Upper lobe of left lung (tissue), 6 donors: ENCODE measurements at regions not wholly inside any gene's neighbourhood (a gene's known extent, or its start where the extent isn't known, plus 50 kb on each side); places are given as distances from the start of the nearest gene placed in this dataset.

ENCODE experiments used
- ATAC-seq, 2 donors: fragments of 200-7000 bp; cut with Tn5 transposase; one replicate each; pipeline ENCODE4 v1.9.1; 2022; ENCODE audit warnings: mild to moderate bottlenecking in 2 of 2, moderate library complexity in 2 of 2; ENCODE audit not compliant: low FRiP score in 2 of 2
- DNase-seq, 2 donors: peaks; one replicate each; pipeline ENCODE4 v3.0.0-alpha.2; 2019 to 2020
- H3K27ac ChIP-seq, 4 donors: fragments of 200-600 bp; sonication (generic); one replicate each; pipeline ENCODE4 v1.5.1; 2016 to 2019
- H3K27me3 ChIP-seq, 4 donors: fragments of 200-600 bp; sonication (generic); one replicate each; pipeline ENCODE4 v1.5.1; 2017 to 2019
- H3K36me3 ChIP-seq, 4 donors: fragments of 200-600 bp; sonication (generic); one replicate each; pipeline ENCODE4 v1.5.1; 2016 to 2019
- H3K4me1 ChIP-seq, 4 donors: fragments of 200-600 bp; sonication (generic); one replicate each; pipeline ENCODE4 v1.5.1; 2018 to 2019
- H3K4me3 ChIP-seq, 4 donors: fragments of 200-600 bp; sonication (generic); one replicate each; pipeline ENCODE4 v1.5.1; 2017 to 2019; ENCODE audit warnings: mild to moderate bottlenecking in 2 of 4, moderate library complexity in 1 of 4
- H3K9me3 ChIP-seq, 4 donors: fragments of 200-600 bp; sonication (generic); one replicate each; pipeline ENCODE4 v1.5.1; 2018 to 2019
- CTCF ChIP-seq, 6 experiments: fragments of 450-650 bp in 4 of 6; fragments of 200-600 bp in 2 of 6; sonication (generic) in 2 of 6; IDR thresholded peaks; one replicate each; pipeline ENCODE4 v1.5.1; 2016 to 2019; ENCODE audit warnings: antibody characterized with exemption in 6 of 6
- EP300 ChIP-seq, 4 donors: sonication (generic); formaldehyde crosslinking; IDR thresholded peaks; one replicate each; pipeline ENCODE4 v1.5.1; 2017; ENCODE audit warnings: antibody characterized with exemption in 4 of 4, control low read depth in 2 of 4
- POLR2A ChIP-seq, 4 donors: fragments of 450-650 bp; IDR thresholded peaks; one replicate each; pipeline ENCODE4 v1.5.1; 2016 to 2017; ENCODE audit warnings: antibody characterized with exemption in 4 of 4, mild to moderate bottlenecking in 2 of 4
- POLR2AphosphoS5 ChIP-seq, 2 donors: sonication (generic); formaldehyde crosslinking; IDR thresholded peaks; one replicate each; pipeline ENCODE4 v1.5.1; 2017; ENCODE audit warnings: antibody characterized with exemption in 2 of 2
- WGBS, 2 donors: methylation state at CpG; one replicate each; pipeline ENCODE4 v1.1.5; 2017 to 2018; 5-methylcytosine and 5-hydroxymethylcytosine counted together
- donor health status: DM: no; HTN: no; CAD: no; lungs with moderate emphysema.
- donor health status: DM: no; HTN: yes; CAD: no; lungs with severe emphysema.

- H3K4me3 ChIP-seq = no peak overlapping the region
- no peak for TF ChIP-seq EP300 (IDR thresholded peaks at IDR 0.05)
- DNase-seq (no peak), ATAC-seq (no peak)
- no peaks in the 10 kb centered on the region for H3K36me3 ChIP-seq
- H3K4me1 ChIP-seq = no peaks in the 10 kb centered on the region
- H3K9me3 ChIP-seq = no peaks in the 10 kb centered on the region
- H3K27me3 ChIP-seq = no peaks in the 10 kb centered on the region
- no peak overlapping the region for H3K27ac ChIP-seq
Observed at GRCh38 chr6:138017166-138017757, 90.0 kb downstream of the PERP start.

GRCh38 chr6:138018297-138018696, 88.9 kb downstream of the PERP start:
- DNase-seq (no peak), ATAC-seq (no peak)
- H3K4me3 ChIP-seq = no peak overlapping the region
- no peak for TF ChIP-seq POLR2A (IDR thresholded peaks at IDR 0.05)
- TF ChIP-seq POLR2AphosphoS5 (IDR thresholded peaks at IDR 0.05) = no peak
- no peak for TF ChIP-seq CTCF (IDR thresholded peaks at IDR 0.05)
- TF ChIP-seq EP300 (IDR thresholded peaks at IDR 0.05) = no peak
- no peaks in the 10 kb centered on the region for H3K27me3 ChIP-seq
- H3K4me1 ChIP-seq = no peaks in the 10 kb centered on the region
- H3K9me3 ChIP-seq = no peaks in the 10 kb centered on the region
- no peaks in the 10 kb centered on the region for H3K36me3 ChIP-seq
- H3K27ac ChIP-seq = no peak overlapping the region

GRCh38 chr6:138025528-138025978, 81.7 kb downstream of the PERP start:
- Histone ChIP-seq H3K27me3 (no peaks in the 10 kb centered on the region), H3K36me3 (no peaks in the 10 kb centered on the region), H3K4me1 (no peaks in the 10 kb centered on the region), H3K27ac (no peak overlapping the region), H3K9me3 (no peaks in the 10 kb centered on the region), H3K4me3 (no peak overlapping the region)
- 87 to 90% methylated on average over 2 of the region's 2 CpGs for WGBS, 2 donors
- DNase-seq (no peak), ATAC-seq (no peak)
- TF ChIP-seq CTCF (IDR thresholded peaks at IDR 0.05) (no peak), POLR2AphosphoS5 (IDR thresholded peaks at IDR 0.05) (no peak), POLR2A (IDR thresholded peaks at IDR 0.05) (no peak), EP300 (IDR thresholded peaks at IDR 0.05) (no peak)

GRCh38 chr6:138026342-138026741, 80.9 kb downstream of the PERP start:
- no peak for DNase-seq
- Histone ChIP-seq H3K4me1 (no peaks in the 10 kb centered on the region), H3K27me3 (no peaks in the 10 kb centered on the region), H3K9me3 (no peaks in the 10 kb centered on the region), H3K4me3 (no peak overlapping the region), H3K27ac (no peak overlapping the region), H3K36me3 (no peaks in the 10 kb centered on the region)
- no peak for ATAC-seq
- TF ChIP-seq POLR2AphosphoS5 (IDR thresholded peaks at IDR 0.05) (no peak), CTCF (IDR thresholded peaks at IDR 0.05) (no peak), POLR2A (IDR thresholded peaks at IDR 0.05) (no peak), EP300 (IDR thresholded peaks at IDR 0.05) (no peak)
- 54 to 86% methylated on average over 2 to 3 of the region's 3 CpGs for WGBS, 2 donors

- Histone ChIP-seq H3K4me3 (no peak overlapping the region), H3K36me3 (no peaks in the 10 kb centered on the region), H3K4me1 (no peaks in the 10 kb centered on the region), H3K27ac (no peak overlapping the region), H3K9me3 (no peaks in the 10 kb centered on the region), H3K27me3 (no peaks in the 10 kb centered on the region)
- ATAC-seq (no peak), DNase-seq (no peak)
- TF ChIP-seq POLR2A (IDR thresholded peaks at IDR 0.05) = no peak
- TF ChIP-seq CTCF (IDR thresholded peaks at IDR 0.05) = no peak
- TF ChIP-seq EP300 (IDR thresholded peaks at IDR 0.05) = no peak
- no peak for TF ChIP-seq POLR2AphosphoS5 (IDR thresholded peaks at IDR 0.05)
- 77 to 81% methylated on average over 6 of the region's 6 CpGs for WGBS, 2 donors
Observed at GRCh38 chr6:138028893-138029292, 78.3 kb downstream of the PERP start.
